Neural cell (in vitro differentiated cells): ENCODE measurements at regions not wholly inside any gene's neighbourhood (a gene's known extent, or its start where the extent isn't known, plus 50 kb on each side); places are given as distances from the start of the nearest gene placed in this dataset.

Experiments
- H2AFZ ChIP-seq: fragments of 200-600, 300-800 bp; sonication (generic), shearing (Covaris generic); 2 replicates; pipeline ENCODE4 v1.6.0; 2014; ENCODE audit warnings: low read depth, mild to moderate bottlenecking, antibody characterized with exemption, low read length, moderate library complexity
- H3F3A ChIP-seq: fragments of 200-600 bp; shearing (Covaris generic); 2 replicates; pipeline ENCODE4 v1.6.1; 2016; ENCODE audit warnings: mild to moderate bottlenecking, moderate library complexity, mixed read lengths, antibody characterized with exemption, low read length; ENCODE audit not compliant: insufficient read depth, poor library complexity, severe bottlenecking
- H3K27ac ChIP-seq: fragments of 200-600, 300-800 bp; sonication (generic), shearing (Covaris generic); 2 replicates; pipeline ENCODE4 v1.5.1; 2014; ENCODE audit warnings: mild to moderate bottlenecking, low read length, moderate library complexity
- H3K27me3 ChIP-seq: fragments of 300-800, 200-600 bp; sonication (generic), shearing (Covaris generic); 2 replicates; pipeline ENCODE4 v1.6.0; 2014; ENCODE audit warnings: mild to moderate bottlenecking, low read depth, low read length, moderate library complexity; ENCODE audit not compliant: insufficient read depth
- H3K36me3 ChIP-seq: fragments of 300-800, 200-600 bp; sonication (generic), shearing (Covaris generic); 2 replicates; pipeline ENCODE4 v1.5.1; 2014; ENCODE audit warnings: mild to moderate bottlenecking, antibody characterized with exemption, low read length, moderate library complexity; ENCODE audit not compliant: insufficient read depth
- H3K4me2 ChIP-seq: fragments of 300-800, 200-600 bp; sonication (generic), shearing (Covaris generic); 2 replicates; pipeline ENCODE4 v1.6.0; 2014; ENCODE audit warnings: mild to moderate bottlenecking, low read length
- H3K4me3 ChIP-seq: fragments of 300-800, 200-600 bp; sonication (generic), shearing (Covaris generic); 2 replicates; pipeline ENCODE4 v1.5.1; 2014; ENCODE audit warnings: mild to moderate bottlenecking, low read length, moderate library complexity
- H3K79me2 ChIP-seq: fragments of 200-600 bp; shearing (Covaris generic); replicated peaks from 2 replicates; pipeline ENCODE4 v1.6.0; 2014; ENCODE audit warnings: mild to moderate bottlenecking, low read length, moderate library complexity; ENCODE audit not compliant: insufficient read depth
- H3K9ac ChIP-seq: fragments of 300-800, 200-600 bp; sonication (generic), shearing (Covaris generic); 2 replicates; pipeline ENCODE4 v1.6.1; 2016; ENCODE audit warnings: mild to moderate bottlenecking, low read length, mixed read lengths
- H3K9me2 ChIP-seq: fragments of 200-600 bp; shearing (Covaris generic); 2 replicates; pipeline ENCODE4 v1.6.1; 2016; ENCODE audit warnings: mild to moderate bottlenecking, low read length, mixed read lengths; ENCODE audit not compliant: insufficient read depth
- H3K9me3 ChIP-seq: fragments of 200-600, 300-800 bp; sonication (generic), shearing (Covaris generic); 2 replicates; pipeline ENCODE4 v1.6.1; 2016; ENCODE audit warnings: mild to moderate bottlenecking, mixed run types, low read length, moderate library complexity, mixed read lengths
- H4K20me1 ChIP-seq: fragments of 200-600 bp; shearing (Covaris generic); 2 replicates; pipeline ENCODE4 v1.6.1; 2016; ENCODE audit warnings: mild to moderate bottlenecking, mixed run types; ENCODE audit not compliant: insufficient read depth
- CTCF ChIP-seq: fragments of 450-650 bp; IDR thresholded peaks from 2 replicates; pipeline ENCODE4 v1.5.1; 2014; ENCODE audit warnings: antibody characterized with exemption, mild to moderate bottlenecking, moderate library complexity; ENCODE audit not compliant: poor library complexity, severe bottlenecking
- EP300 ChIP-seq: fragments of 450-650 bp; conservative IDR thresholded peaks from 2 replicates; pipeline ENCODE4 v1.6.1; 2014; ENCODE audit warnings: antibody characterized with exemption, mild to moderate bottlenecking, moderate library complexity; ENCODE audit not compliant: poor library complexity, severe bottlenecking
- EZH2 ChIP-seq: fragments of 200-600, 300-800 bp; shearing (Covaris generic), sonication (generic); IDR thresholded peaks from 2 replicates; pipeline ENCODE4 v1.6.1; 2014; ENCODE audit warnings: antibody characterized with exemption, low read length, borderline replicate concordance, mild to moderate bottlenecking; ENCODE audit not compliant: insufficient read depth, poor library complexity, severe bottlenecking
- MXI1 ChIP-seq: fragments of 450-650 bp; conservative IDR thresholded peaks from 2 replicates; pipeline ENCODE4 v1.6.1; 2014; ENCODE audit warnings: antibody characterized with exemption, mild to moderate bottlenecking; ENCODE audit not compliant: poor library complexity, severe bottlenecking
- POLR2AphosphoS5 ChIP-seq: IDR thresholded peaks from 2 replicates; pipeline ENCODE4 v1.6.1; 2012
- RAD21 ChIP-seq: fragments of 450-650 bp; conservative IDR thresholded peaks from 2 replicates; pipeline ENCODE4 v1.6.1; 2014; ENCODE audit warnings: antibody characterized with exemption, mild to moderate bottlenecking, moderate library complexity
- REST ChIP-seq: IDR thresholded peaks from 2 replicates; pipeline ENCODE4 v1.6.1; 2012; ENCODE audit warnings: borderline replicate concordance
- SMC3 ChIP-seq: fragments of 450-650 bp; conservative IDR thresholded peaks from 2 replicates; pipeline ENCODE4 v1.6.1; 2014; ENCODE audit warnings: antibody characterized with exemption, mild to moderate bottlenecking, moderate library complexity; ENCODE audit not compliant: poor library complexity
- TAF1 ChIP-seq: IDR thresholded peaks from 2 replicates; pipeline ENCODE4 v1.6.1; 2012; ENCODE audit warnings: low read depth

GRCh38 chr17:33676444-33676843 lies 383.3 kb upstream of the ASIC2 start:
- no peaks in the 10 kb centered on the region for H3K36me3 ChIP-seq

GRCh38 chr17:33679595-33679994 lies 386.5 kb upstream of the ASIC2 start:
- no peaks in the 10 kb centered on the region for H3K9me2 ChIP-seq
- no peaks in the 10 kb centered on the region for H3F3A ChIP-seq
- H3K9me3 ChIP-seq: no peaks in the 10 kb centered on the region
- no peaks in the 10 kb centered on the region for H4K20me1 ChIP-seq
- no peak overlapping the region for H3K27ac ChIP-seq
- no peak overlapping the region for H3K4me2 ChIP-seq
- H3K36me3 ChIP-seq: no peaks in the 10 kb centered on the region
- H3K27me3 ChIP-seq: no peaks in the 10 kb centered on the region
- H3K4me3 ChIP-seq: no peak overlapping the region
- no peak overlapping the region for H2AFZ ChIP-seq
- no peaks in the 10 kb centered on the region for H3K79me2 ChIP-seq
- H3K9ac ChIP-seq: no peak overlapping the region
- TF ChIP-seq MXI1 (no peak), REST (no peak), CTCF (no peak), EZH2 (no peak), SMC3 (no peak), RAD21 (no peak), POLR2AphosphoS5 (no peak)

More at GRCh38 chr17:33676444-33676843, 383.3 kb upstream of the ASIC2 start:
- H3K27me3 ChIP-seq: no peaks in the 10 kb centered on the region
- no peaks in the 10 kb centered on the region for H3F3A ChIP-seq
- no peaks in the 10 kb centered on the region for H3K9me2 ChIP-seq
- H3K9ac ChIP-seq: no peak overlapping the region
- H3K4me2 ChIP-seq: no peak overlapping the region
- no peak overlapping the region for H3K27ac ChIP-seq
- no peaks in the 10 kb centered on the region for H4K20me1 ChIP-seq
- TF ChIP-seq EP300 (no peak), CTCF (no peak), TAF1 (no peak), POLR2AphosphoS5 (no peak), REST (no peak), RAD21 (no peak), EZH2 (no peak), MXI1 (no peak), SMC3 (no peak)
- no peaks in the 10 kb centered on the region for H3K9me3 ChIP-seq
- no peaks in the 10 kb centered on the region for H3K79me2 ChIP-seq
- no peak overlapping the region for H2AFZ ChIP-seq
- no peak overlapping the region for H3K4me3 ChIP-seq
